Neural cell (in vitro differentiated cells): ENCODE measurements at regions not wholly inside any gene's neighbourhood (a gene's known extent, or its start where the extent isn't known, plus 50 kb on each side); places are given as distances from the start of the nearest gene placed in this dataset.

ENCODE experiments used
- H2AFZ ChIP-seq: fragments of 200-600, 300-800 bp; sonication (generic), shearing (Covaris generic); 2 replicates; pipeline ENCODE4 v1.6.0; 2014; ENCODE audit warnings: low read depth, mild to moderate bottlenecking, antibody characterized with exemption, low read length, moderate library complexity
- H3F3A ChIP-seq: fragments of 200-600 bp; shearing (Covaris generic); 2 replicates; pipeline ENCODE4 v1.6.1; 2016; ENCODE audit warnings: mild to moderate bottlenecking, moderate library complexity, mixed read lengths, antibody characterized with exemption, low read length; ENCODE audit not compliant: insufficient read depth, poor library complexity, severe bottlenecking
- H3K27ac ChIP-seq: fragments of 200-600, 300-800 bp; sonication (generic), shearing (Covaris generic); 2 replicates; pipeline ENCODE4 v1.5.1; 2014; ENCODE audit warnings: mild to moderate bottlenecking, low read length, moderate library complexity
- H3K27me3 ChIP-seq: fragments of 300-800, 200-600 bp; sonication (generic), shearing (Covaris generic); 2 replicates; pipeline ENCODE4 v1.6.0; 2014; ENCODE audit warnings: mild to moderate bottlenecking, low read depth, low read length, moderate library complexity; ENCODE audit not compliant: insufficient read depth
- H3K36me3 ChIP-seq: fragments of 300-800, 200-600 bp; sonication (generic), shearing (Covaris generic); 2 replicates; pipeline ENCODE4 v1.5.1; 2014; ENCODE audit warnings: mild to moderate bottlenecking, antibody characterized with exemption, low read length, moderate library complexity; ENCODE audit not compliant: insufficient read depth
- H3K4me2 ChIP-seq: fragments of 300-800, 200-600 bp; sonication (generic), shearing (Covaris generic); 2 replicates; pipeline ENCODE4 v1.6.0; 2014; ENCODE audit warnings: mild to moderate bottlenecking, low read length
- H3K4me3 ChIP-seq: fragments of 300-800, 200-600 bp; sonication (generic), shearing (Covaris generic); 2 replicates; pipeline ENCODE4 v1.5.1; 2014; ENCODE audit warnings: mild to moderate bottlenecking, low read length, moderate library complexity
- H3K79me2 ChIP-seq: fragments of 200-600 bp; shearing (Covaris generic); replicated peaks from 2 replicates; pipeline ENCODE4 v1.6.0; 2014; ENCODE audit warnings: mild to moderate bottlenecking, low read length, moderate library complexity; ENCODE audit not compliant: insufficient read depth
- H3K9ac ChIP-seq: fragments of 300-800, 200-600 bp; sonication (generic), shearing (Covaris generic); 2 replicates; pipeline ENCODE4 v1.6.1; 2016; ENCODE audit warnings: mild to moderate bottlenecking, low read length, mixed read lengths
- H3K9me2 ChIP-seq: fragments of 200-600 bp; shearing (Covaris generic); 2 replicates; pipeline ENCODE4 v1.6.1; 2016; ENCODE audit warnings: mild to moderate bottlenecking, low read length, mixed read lengths; ENCODE audit not compliant: insufficient read depth
- H3K9me3 ChIP-seq: fragments of 200-600, 300-800 bp; sonication (generic), shearing (Covaris generic); 2 replicates; pipeline ENCODE4 v1.6.1; 2016; ENCODE audit warnings: mild to moderate bottlenecking, mixed run types, low read length, moderate library complexity, mixed read lengths
- H4K20me1 ChIP-seq: fragments of 200-600 bp; shearing (Covaris generic); 2 replicates; pipeline ENCODE4 v1.6.1; 2016; ENCODE audit warnings: mild to moderate bottlenecking, mixed run types; ENCODE audit not compliant: insufficient read depth
- CTCF ChIP-seq: fragments of 450-650 bp; IDR thresholded peaks from 2 replicates; pipeline ENCODE4 v1.5.1; 2014; ENCODE audit warnings: antibody characterized with exemption, mild to moderate bottlenecking, moderate library complexity; ENCODE audit not compliant: poor library complexity, severe bottlenecking
- EP300 ChIP-seq: fragments of 450-650 bp; conservative IDR thresholded peaks from 2 replicates; pipeline ENCODE4 v1.6.1; 2014; ENCODE audit warnings: antibody characterized with exemption, mild to moderate bottlenecking, moderate library complexity; ENCODE audit not compliant: poor library complexity, severe bottlenecking
- EZH2 ChIP-seq: fragments of 200-600, 300-800 bp; shearing (Covaris generic), sonication (generic); IDR thresholded peaks from 2 replicates; pipeline ENCODE4 v1.6.1; 2014; ENCODE audit warnings: antibody characterized with exemption, low read length, borderline replicate concordance, mild to moderate bottlenecking; ENCODE audit not compliant: insufficient read depth, poor library complexity, severe bottlenecking
- MXI1 ChIP-seq: fragments of 450-650 bp; conservative IDR thresholded peaks from 2 replicates; pipeline ENCODE4 v1.6.1; 2014; ENCODE audit warnings: antibody characterized with exemption, mild to moderate bottlenecking; ENCODE audit not compliant: poor library complexity, severe bottlenecking
- POLR2AphosphoS5 ChIP-seq: IDR thresholded peaks from 2 replicates; pipeline ENCODE4 v1.6.1; 2012
- RAD21 ChIP-seq: fragments of 450-650 bp; conservative IDR thresholded peaks from 2 replicates; pipeline ENCODE4 v1.6.1; 2014; ENCODE audit warnings: antibody characterized with exemption, mild to moderate bottlenecking, moderate library complexity
- REST ChIP-seq: IDR thresholded peaks from 2 replicates; pipeline ENCODE4 v1.6.1; 2012; ENCODE audit warnings: borderline replicate concordance
- SMC3 ChIP-seq: fragments of 450-650 bp; conservative IDR thresholded peaks from 2 replicates; pipeline ENCODE4 v1.6.1; 2014; ENCODE audit warnings: antibody characterized with exemption, mild to moderate bottlenecking, moderate library complexity; ENCODE audit not compliant: poor library complexity
- TAF1 ChIP-seq: IDR thresholded peaks from 2 replicates; pipeline ENCODE4 v1.6.1; 2012; ENCODE audit warnings: low read depth

GRCh38 chr2:128801576-128801975, 482.9 kb upstream of the HS6ST1 start:
- TF ChIP-seq CTCF, result no peak
- TF ChIP-seq SMC3, result no peak
- TF ChIP-seq EZH2, result no peak
- TF ChIP-seq MXI1, result no peak
- no peak for TF ChIP-seq EP300
- no peak for TF ChIP-seq TAF1
- TF ChIP-seq RAD21, result no peak
- TF ChIP-seq REST, result no peak
- TF ChIP-seq POLR2AphosphoS5, result no peak
- H2AFZ ChIP-seq, result no peak overlapping the region
- H3F3A ChIP-seq, result no peaks in the 10 kb centered on the region
- no peak overlapping the region for H3K27ac ChIP-seq
- H3K27me3 ChIP-seq, result no peaks in the 10 kb centered on the region
- H3K79me2 ChIP-seq, result no peaks in the 10 kb centered on the region
- no peaks in the 10 kb centered on the region for H3K9me2 ChIP-seq
- no peaks in the 10 kb centered on the region for H3K9me3 ChIP-seq
- H3K36me3 ChIP-seq, result no peaks in the 10 kb centered on the region
- no peak overlapping the region for H3K4me3 ChIP-seq
- no peak overlapping the region for H3K9ac ChIP-seq
- no peaks in the 10 kb centered on the region for H4K20me1 ChIP-seq
- H3K4me2 ChIP-seq, result no peak overlapping the region

- H3K79me2 ChIP-seq, result no peaks in the 10 kb centered on the region
- no peak overlapping the region for H3K4me3 ChIP-seq
- H4K20me1 ChIP-seq, result no peaks in the 10 kb centered on the region
- no peaks in the 10 kb centered on the region for H3K9me3 ChIP-seq
- no peak overlapping the region for H2AFZ ChIP-seq
- no peak overlapping the region for H3K4me2 ChIP-seq
- no peaks in the 10 kb centered on the region for H3K27me3 ChIP-seq
- TF ChIP-seq MXI1 (no peak), CTCF (no peak), EP300 (no peak), TAF1 (no peak), REST (no peak), POLR2AphosphoS5 (no peak), EZH2 (no peak)
- no peaks in the 10 kb centered on the region for H3K9me2 ChIP-seq
- H3K36me3 ChIP-seq, result no peaks in the 10 kb centered on the region
- H3K27ac ChIP-seq, result no peak overlapping the region
- H3F3A ChIP-seq, result no peaks in the 10 kb centered on the region
- H3K9ac ChIP-seq, result no peak overlapping the region
Measured at GRCh38 chr2:128803222-128803621, 484.6 kb upstream of the HS6ST1 start.
